ENCODE measurements at regions not wholly inside any gene's neighbourhood (a gene's known extent, or its start where the extent isn't known, plus 50 kb on each side); places are given as distances from the start of the nearest gene placed in this dataset.

DNA sequence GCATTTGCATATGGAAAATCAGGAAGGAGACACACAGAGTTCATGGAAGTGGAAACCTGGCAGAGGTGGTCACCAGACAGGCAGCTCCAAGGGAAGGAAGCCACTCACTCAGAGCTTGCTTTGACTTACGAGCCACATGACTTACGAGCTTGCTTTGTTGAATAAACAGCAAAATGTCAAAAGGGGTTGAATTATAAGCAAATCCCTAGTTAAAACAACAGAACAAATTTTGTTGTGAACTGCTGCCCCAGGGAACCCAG is 164.3 kb downstream of the SYK start:
- TF ChIP-seq, protein P1, sequence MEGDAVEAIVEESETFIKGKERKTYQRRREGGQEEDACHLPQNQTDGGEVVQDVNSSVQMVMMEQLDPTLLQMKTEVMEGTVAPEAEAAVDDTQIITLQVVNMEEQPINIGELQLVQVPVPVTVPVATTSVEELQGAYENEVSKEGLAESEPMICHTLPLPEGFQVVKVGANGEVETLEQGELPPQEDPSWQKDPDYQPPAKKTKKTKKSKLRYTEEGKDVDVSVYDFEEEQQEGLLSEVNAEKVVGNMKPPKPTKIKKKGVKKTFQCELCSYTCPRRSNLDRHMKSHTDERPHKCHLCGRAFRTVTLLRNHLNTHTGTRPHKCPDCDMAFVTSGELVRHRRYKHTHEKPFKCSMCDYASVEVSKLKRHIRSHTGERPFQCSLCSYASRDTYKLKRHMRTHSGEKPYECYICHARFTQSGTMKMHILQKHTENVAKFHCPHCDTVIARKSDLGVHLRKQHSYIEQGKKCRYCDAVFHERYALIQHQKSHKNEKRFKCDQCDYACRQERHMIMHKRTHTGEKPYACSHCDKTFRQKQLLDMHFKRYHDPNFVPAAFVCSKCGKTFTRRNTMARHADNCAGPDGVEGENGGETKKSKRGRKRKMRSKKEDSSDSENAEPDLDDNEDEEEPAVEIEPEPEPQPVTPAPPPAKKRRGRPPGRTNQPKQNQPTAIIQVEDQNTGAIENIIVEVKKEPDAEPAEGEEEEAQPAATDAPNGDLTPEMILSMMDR (conservative IDR thresholded peaks at IDR 0.05; ENCODE audit: low read depth, low read length) = no peak
- no peak for TF ChIP-seq EZH2phosphoT487 (IDR thresholded peaks at IDR 0.05; ENCODE audit: borderline replicate concordance, low read length)
- TF ChIP-seq EZH2 (IDR thresholded peaks at IDR 0.05; ENCODE audit: low read length, unreplicated experiment) = no peak

Measured in PC-3 (cell line).